OCI-LY3 (cell line): ENCODE measurements at regions not wholly inside any gene's neighbourhood (a gene's known extent, or its start where the extent isn't known, plus 50 kb on each side); places are given as distances from the start of the nearest gene placed in this dataset.

ENCODE experiments used
- H2AFZ ChIP-seq: fragments of 200-600, 300-600 bp; shearing (Covaris generic); 2 replicates; pipeline ENCODE4 v1.6.0; 2014; ENCODE audit warnings: antibody characterized with exemption, low read depth, low read length
- H3K27ac ChIP-seq: fragments of 200-600, 300-600 bp; sonication (generic); 2 replicates; pipeline ENCODE4 v1.5.1; 2014; ENCODE audit warnings: mild to moderate bottlenecking, low read length, moderate library complexity, mixed read lengths
- H3K27me3 ChIP-seq: fragments of 200-600, 300-600 bp; sonication (generic); 2 replicates; pipeline ENCODE4 v1.6.1; 2014; ENCODE audit warnings: low read depth, low read length, mixed read lengths
- H3K36me3 ChIP-seq: fragments of 200-600, 300-600 bp; sonication (generic); replicated peaks from 2 replicates; pipeline ENCODE3; 2014; ENCODE audit warnings: low read depth, low read length, mixed read lengths
- H3K4me1 ChIP-seq: fragments of 300-600, 200-600 bp; sonication (generic); 2 replicates; pipeline ENCODE4 v1.6.1; 2014; ENCODE audit warnings: low read length, mixed read lengths
- H3K4me2 ChIP-seq: fragments of 200-600, 300-600 bp; sonication (generic); 2 replicates; pipeline ENCODE4 v1.6.1; 2014; ENCODE audit warnings: low read length, mixed read lengths
- H3K4me3 ChIP-seq: fragments of 300-600, 200-600 bp; sonication (generic); 2 replicates; pipeline ENCODE4 v1.5.1; 2014; ENCODE audit warnings: antibody characterized with exemption, mild to moderate bottlenecking, low read length, moderate library complexity
- H3K79me2 ChIP-seq: fragments of 300-600, 200-600 bp; shearing (Covaris generic); 2 replicates; pipeline ENCODE4 v1.6.1; 2014; ENCODE audit warnings: mild to moderate bottlenecking, low read length, mixed read lengths
- H3K9ac ChIP-seq: fragments of 300-600, 200-600 bp; shearing (Covaris generic); 2 replicates; pipeline ENCODE4 v1.6.0; 2014; ENCODE audit warnings: mild to moderate bottlenecking, low read length, moderate library complexity
- H3K9me3 ChIP-seq: fragments of 200-600, 300-600 bp; shearing (Covaris generic); 2 replicates; pipeline ENCODE4 v1.6.1; 2014; ENCODE audit warnings: low read length, mixed read lengths; ENCODE audit not compliant: insufficient read depth
- H4K20me1 ChIP-seq: fragments of 200-600, 300-600 bp; sonication (generic); 2 replicates; pipeline ENCODE4 v1.6.1; 2016; ENCODE audit warnings: low read length, mixed read lengths; ENCODE audit not compliant: insufficient read depth
- CTCF ChIP-seq: fragments of 200-600, 300-600 bp; sonication (generic); IDR thresholded peaks from 2 replicates; pipeline ENCODE4 v1.5.1; 2014; ENCODE audit warnings: antibody characterized with exemption, low read length, low read depth
- EZH2phosphoT487 ChIP-seq: fragments of 200-600 bp; shearing (Covaris generic); IDR thresholded peaks from 2 replicates; pipeline ENCODE4 v1.6.1; 2018; ENCODE audit warnings: antibody characterized with exemption, mixed run types, low read depth

GRCh38 chr3:78153973-78154372 is 1114.1 kb downstream of the ROBO2 start:
- Histone ChIP-seq H4K20me1 (no peaks in the 10 kb centered on the region), H3K27ac (no peak overlapping the region), H2AFZ (no peak overlapping the region), H3K9me3 (no peaks in the 10 kb centered on the region), H3K4me1 (no peaks in the 10 kb centered on the region; the same call in 1 of the 2 replicates), H3K27me3 (no peaks in the 10 kb centered on the region), H3K9ac (no peak overlapping the region), H3K4me2 (no peak overlapping the region), H3K36me3 (no peaks in the 10 kb centered on the region), H3K4me3 (no peak overlapping the region), H3K79me2 (no peaks in the 10 kb centered on the region)
- TF ChIP-seq CTCF (no peak), EZH2phosphoT487 (no peak)

DNA sequence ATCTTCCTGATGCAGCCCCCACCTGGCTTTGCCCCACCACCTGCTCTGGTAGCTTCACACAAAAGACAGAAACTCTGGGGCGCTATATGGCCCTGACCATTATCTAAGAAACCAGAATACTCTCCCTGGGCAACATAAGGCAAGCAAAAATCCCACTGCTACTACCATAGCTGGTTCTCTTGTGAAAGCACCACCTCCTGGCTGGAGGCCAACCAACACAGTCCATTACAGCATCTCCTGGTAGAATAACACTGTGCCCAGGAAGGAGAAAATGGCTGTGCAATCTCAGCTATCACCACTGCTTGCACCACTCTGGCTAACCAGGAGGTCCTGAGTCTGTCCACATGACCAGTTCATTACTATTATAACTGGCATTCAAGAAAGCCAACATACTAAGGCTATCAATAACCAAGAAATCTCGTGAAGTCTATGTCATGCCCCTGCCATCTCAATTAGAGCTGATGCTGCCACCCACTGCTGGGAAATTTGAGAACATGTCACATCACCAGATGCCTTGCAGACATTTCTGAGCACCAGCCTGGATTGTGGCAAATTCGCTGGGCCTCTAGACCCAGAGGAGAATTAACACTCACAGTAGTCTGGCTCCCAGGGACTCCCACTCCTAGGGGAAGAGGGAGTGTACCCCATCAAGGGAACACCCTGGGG is 1114.8 kb downstream of the ROBO2 start:
- no peak for TF ChIP-seq EZH2phosphoT487
- peak; percentile 48 for TF ChIP-seq CTCF
- Histone ChIP-seq H4K20me1 (no peaks in the 10 kb centered on the region), H2AFZ (peak overlapping the region; percentile 6)

DNA sequence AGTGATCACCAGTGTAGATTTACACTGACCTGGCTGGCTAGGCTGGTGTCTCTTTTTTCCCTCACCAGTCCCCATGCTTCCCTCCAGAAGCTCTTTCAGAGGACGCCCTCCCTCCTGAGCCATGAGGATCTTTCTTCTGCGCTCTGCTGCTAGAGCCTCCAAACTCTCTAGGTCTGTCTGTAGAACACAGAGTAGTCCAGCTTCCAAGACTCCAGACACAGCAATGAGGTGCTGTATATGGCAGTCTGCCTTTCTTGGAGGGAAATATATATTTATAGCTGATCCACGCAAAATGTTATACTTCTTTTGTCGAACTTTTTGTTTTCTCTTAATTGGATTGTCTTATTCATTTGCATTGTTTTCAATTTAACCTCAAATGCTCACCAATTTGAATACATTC is 1121.8 kb downstream of the ROBO2 start:
- no peaks in the 10 kb centered on the region for H3K9me3 ChIP-seq
- H4K20me1 ChIP-seq = no peaks in the 10 kb centered on the region
- H3K36me3 ChIP-seq = no peaks in the 10 kb centered on the region
- TF ChIP-seq EZH2phosphoT487 (no peak), CTCF (no peak)
- H3K79me2 ChIP-seq = no peaks in the 10 kb centered on the region
- H3K4me1 ChIP-seq = no peaks in the 10 kb centered on the region
- H2AFZ ChIP-seq = no peak overlapping the region
- H3K27ac ChIP-seq = no peak overlapping the region
- H3K9ac ChIP-seq = no peak overlapping the region
- no peak overlapping the region for H3K4me2 ChIP-seq
- no peak overlapping the region for H3K4me3 ChIP-seq
- no peaks in the 10 kb centered on the region for H3K27me3 ChIP-seq

More for the DNA sequence above, 1114.8 kb downstream of the ROBO2 start:
- no peak overlapping the region for H3K27ac ChIP-seq
- H3K4me1 ChIP-seq = no peaks in the 10 kb centered on the region; the same call in 1 of the 2 replicates
- no peak overlapping the region for H3K4me2 ChIP-seq
- H3K9ac ChIP-seq = no peak overlapping the region
- H3K79me2 ChIP-seq = no peaks in the 10 kb centered on the region
- no peaks in the 10 kb centered on the region for H3K27me3 ChIP-seq
- H3K4me3 ChIP-seq = no peak overlapping the region
- no peaks in the 10 kb centered on the region for H3K36me3 ChIP-seq
- no peaks in the 10 kb centered on the region for H3K9me3 ChIP-seq

GRCh38 chr3:78163379-78163778 is 1123.5 kb downstream of the ROBO2 start:
- Histone ChIP-seq H2AFZ (peak overlapping the region; percentile 13; the same call in 1 of the 2 replicates), H3K9ac (no peak overlapping the region), H3K27ac (no peak overlapping the region)

More at GRCh38 chr3:78163379-78163778, 1123.5 kb downstream of the ROBO2 start:
- Histone ChIP-seq H4K20me1 (no peaks in the 10 kb centered on the region), H3K9me3 (no peaks in the 10 kb centered on the region), H3K4me3 (no peak overlapping the region), H3K36me3 (no peaks in the 10 kb centered on the region), H3K27me3 (no peaks in the 10 kb centered on the region), H3K4me1 (no peaks in the 10 kb centered on the region), H3K4me2 (no peak overlapping the region), H3K79me2 (no peaks in the 10 kb centered on the region)
- TF ChIP-seq CTCF (no peak), EZH2phosphoT487 (no peak)
